H1 (cell line): ENCODE measurements at regions not wholly inside any gene's neighbourhood (a gene's known extent, or its start where the extent isn't known, plus 50 kb on each side); places are given as distances from the start of the nearest gene placed in this dataset.

Experiments
- CTCF ChIA-PET: fragments of 300-600 bp; sonication (Branson Sonifier 250); formaldehyde crosslinking; loops from one replicate; lab custom pipeline; 2021; ENCODE audit not compliant: partially characterized antibody; lab: Charles Lee
- POLR2A ChIA-PET: fragments of 300-600 bp; sonication (Branson Sonifier 250); formaldehyde crosslinking; loops from one replicate; lab custom pipeline; 2021; ENCODE audit warnings: inconsistent platforms; ENCODE audit not compliant: partially characterized antibody; lab: Charles Lee
- DNase-seq, 2 experiments: peaks; one replicate each; pipeline versions ENCODE4 v3.0.0 to v3.0.0-alpha.2; 2010 to 2022; ENCODE audit warnings: low spot score in 2 of 2, low read depth in 1 of 2, mixed read lengths in 1 of 2
- FAIRE-seq: peaks from 2 replicates; lab custom pipeline; 2011; peaks lifted over from hg19 to GRCh38; lab: Jason Lieb, UNC
- H2AFZ ChIP-seq: 2 replicates; pipeline ENCODE4 v1.8.1; 2012; ENCODE audit warnings: low read length, inconsistent platforms
- H2AK5ac ChIP-seq: 2 replicates; pipeline ENCODE4 v1.6.1; 2013; ENCODE audit warnings: low read depth, low read length
- H2BK120ac ChIP-seq: replicated peaks from 2 replicates; pipeline ENCODE3; 2013; ENCODE audit warnings: low read depth, low read length, inconsistent platforms
- H2BK12ac ChIP-seq: 2 replicates; pipeline ENCODE4 v1.6.1; 2013; ENCODE audit warnings: low read depth, low read length
- H2BK15ac ChIP-seq: 2 replicates; pipeline ENCODE4 v1.6.1; 2013; ENCODE audit warnings: low read length
- H2BK20ac ChIP-seq: 2 replicates; pipeline ENCODE4 v1.6.1; 2013; ENCODE audit warnings: low read length
- H2BK5ac ChIP-seq: 2 replicates; pipeline ENCODE4 v1.6.1; 2013; ENCODE audit warnings: low read depth, low read length
- H3K14ac ChIP-seq: 2 replicates; pipeline ENCODE4 v1.6.1; 2013; ENCODE audit warnings: inconsistent platforms; ENCODE audit not compliant: insufficient read length
- H3K18ac ChIP-seq: 2 replicates; pipeline ENCODE4 v1.6.1; 2013; ENCODE audit warnings: low read length; ENCODE audit errors: extremely low read depth
- H3K23ac ChIP-seq: 2 replicates; pipeline ENCODE4 v1.6.1; 2013; ENCODE audit warnings: inconsistent platforms; ENCODE audit not compliant: insufficient read length
- H3K23me2 ChIP-seq: 2 replicates; pipeline ENCODE4 v1.6.1; 2013; ENCODE audit warnings: low read depth, low read length
- H3K27ac ChIP-seq: 2 replicates; pipeline ENCODE4 v1.6.1; 2011; ENCODE audit warnings: low read depth, low read length, inconsistent platforms
- H3K27me3 ChIP-seq, 4 experiments: replicated peaks in 1 of 4; 1 replicate in 1 of 4; 2 replicates in 3 of 4; pipeline versions ENCODE4 v1.6.1 to v1.8.1; 2011 to 2013; ENCODE audit warnings: low read length in 3 of 4, mild to moderate bottlenecking in 3 of 4, inconsistent platforms in 2 of 4, mixed read lengths in 2 of 4, moderate library complexity in 1 of 4; ENCODE audit not compliant: control insufficient read depth in 3 of 4, insufficient read depth in 3 of 4; ENCODE audit errors: extremely low read depth in 1 of 4
- H3K36me3 ChIP-seq, 4 experiments: 2 replicates each; pipeline versions ENCODE4 v1.6.1 to v1.8.1; 2011 to 2013; ENCODE audit warnings: mild to moderate bottlenecking in 4 of 4, low read length in 3 of 4, moderate library complexity in 2 of 4, control low read depth in 1 of 4, inconsistent platforms in 1 of 4; ENCODE audit not compliant: insufficient read depth in 4 of 4, control insufficient read depth in 2 of 4
- H3K4ac ChIP-seq: replicated peaks from 2 replicates; pipeline ENCODE3; 2013; ENCODE audit warnings: low read length, low read depth, mixed read lengths, inconsistent platforms; ENCODE audit not compliant: insufficient read length
- H3K4me1 ChIP-seq, 4 experiments: replicated peaks in 1 of 4; 1 replicate in 1 of 4; 2 replicates in 3 of 4; pipeline versions ENCODE4 v1.6.1 to v1.8.1; 2011 to 2013; ENCODE audit warnings: low read length in 3 of 4, inconsistent platforms in 2 of 4, mixed read lengths in 1 of 4; ENCODE audit not compliant: insufficient read depth in 4 of 4, control insufficient read depth in 3 of 4
- H3K4me2 ChIP-seq, 2 experiments: 2 replicates each; pipeline versions ENCODE4 v1.6.1 to v1.8.1; 2011 to 2013; ENCODE audit warnings: low read depth in 2 of 2, low read length in 2 of 2, control low read depth in 1 of 2, inconsistent platforms in 1 of 2, mild to moderate bottlenecking in 1 of 2; ENCODE audit not compliant: insufficient read depth in 1 of 2
- H3K4me3 ChIP-seq, 4 experiments: fragments of 200-600, 300-600 bp in 1 of 4; sonication (generic), shearing (Covaris generic), sonication (Bioruptor Twin) in 1 of 4; 2 replicates each; pipeline versions ENCODE4 v1.5.1 to v1.8.1; 2011 to 2016; ENCODE audit warnings: low read length in 4 of 4, low read depth in 3 of 4, control low read depth in 2 of 4, inconsistent platforms in 2 of 4, mild to moderate bottlenecking in 2 of 4, mixed read lengths in 1 of 4, moderate library complexity in 1 of 4; ENCODE audit not compliant: insufficient read depth in 2 of 4; ENCODE audit errors: extremely low read depth in 1 of 4
- H3K56ac ChIP-seq: replicated peaks from 2 replicates; pipeline ENCODE3; 2013; ENCODE audit warnings: low read depth, mild to moderate bottlenecking, mixed read lengths, low read length, inconsistent platforms; ENCODE audit not compliant: insufficient read length
- H3K79me1 ChIP-seq: 2 replicates; pipeline ENCODE4 v1.6.1; 2013; ENCODE audit warnings: low read depth, low read length, control low read depth
- H3K79me2 ChIP-seq, 2 experiments: 2 replicates each; pipeline versions ENCODE4 v1.6.1 to v1.8.1; 2012 to 2013; ENCODE audit warnings: low read length in 2 of 2, mild to moderate bottlenecking in 2 of 2, inconsistent platforms in 1 of 2; ENCODE audit not compliant: insufficient read depth in 2 of 2, control insufficient read depth in 1 of 2
- H3K9ac ChIP-seq, 4 experiments: replicated peaks in 1 of 4; 1 replicate in 1 of 4; 2 replicates in 3 of 4; pipeline versions ENCODE4 v1.6.1 to v1.8.1; 2011 to 2013; ENCODE audit warnings: low read depth in 3 of 4, low read length in 3 of 4, control low read depth in 2 of 4, mild to moderate bottlenecking in 2 of 4, moderate library complexity in 2 of 4, inconsistent platforms in 1 of 4; ENCODE audit errors: extremely low read depth in 1 of 4
- H3K9me3 ChIP-seq, 2 experiments: 2 replicates each; pipeline versions ENCODE4 v1.6.1 to v1.8.1; 2012 to 2013; ENCODE audit warnings: mild to moderate bottlenecking in 2 of 2, moderate library complexity in 2 of 2, control low read depth in 1 of 2, inconsistent platforms in 1 of 2, low read depth in 1 of 2, low read length in 1 of 2, mixed read lengths in 1 of 2; ENCODE audit not compliant: insufficient read depth in 2 of 2
- H4K20me1 ChIP-seq, 2 experiments: replicated peaks in 1 of 2; 2 replicates each; pipeline versions ENCODE3 to v1.8.1; 2011 to 2013; ENCODE audit warnings: inconsistent platforms in 2 of 2, low read length in 2 of 2, mild to moderate bottlenecking in 1 of 2; ENCODE audit not compliant: insufficient read depth in 2 of 2, control insufficient read depth in 1 of 2
- H4K5ac ChIP-seq: 2 replicates; pipeline ENCODE4 v1.6.1; 2013; ENCODE audit warnings: low read length, low read depth, mixed read lengths, inconsistent platforms; ENCODE audit not compliant: insufficient read length
- H4K8ac ChIP-seq: 2 replicates; pipeline ENCODE4 v1.8.0; 2013; ENCODE audit warnings: mild to moderate bottlenecking, moderate library complexity, low read length, inconsistent platforms; ENCODE audit not compliant: insufficient read depth; ENCODE audit errors: extremely low read depth
- H4K91ac ChIP-seq: replicated peaks from 2 replicates; pipeline ENCODE3; 2013; ENCODE audit warnings: low read length, mixed read lengths, inconsistent platforms; ENCODE audit not compliant: insufficient read length
- BRCA1 ChIP-seq: IDR thresholded peaks from 2 replicates; pipeline ENCODE4 v1.6.1; 2012; ENCODE audit warnings: low read depth, low read length, improper control_type of control experiment
- CBX5 ChIP-seq: fragments of 300-800, 300-1000 bp; sonication (generic); IDR thresholded peaks from 2 replicates; pipeline ENCODE4 v1.7.1; 2016; ENCODE audit warnings: antibody characterized with exemption, low read length, low read depth
- CBX8 ChIP-seq: fragments of 300-800, 300-1000 bp; sonication (generic); IDR thresholded peaks from 2 replicates; pipeline ENCODE4 v1.7.1; 2016; ENCODE audit warnings: low read depth, low read length, borderline replicate concordance
- HDAC6 ChIP-seq: IDR thresholded peaks from one replicate; pipeline ENCODE4 v1.7.1; 2012; ENCODE audit warnings: low read depth, mild to moderate bottlenecking, inconsistent platforms, low read length, moderate library complexity
- KDM4A ChIP-seq: IDR thresholded peaks from one replicate; pipeline ENCODE4 v1.7.1; 2012; ENCODE audit warnings: low read depth, mild to moderate bottlenecking, moderate library complexity, low read length, inconsistent platforms; ENCODE audit not compliant: severe bottlenecking
- POLR2A ChIP-seq, 2 experiments: IDR thresholded peaks; 1 replicate in 1 of 2; 2 replicates in 1 of 2; pipeline ENCODE4 v1.6.1; 2011; ENCODE audit warnings: low read depth in 2 of 2, low read length in 2 of 2, mild to moderate bottlenecking in 2 of 2; ENCODE audit errors: control extremely low read depth in 1 of 2
- SIX5 ChIP-seq: IDR thresholded peaks from 2 replicates; pipeline ENCODE4 v1.6.1; 2011; ENCODE audit warnings: mild to moderate bottlenecking, low read depth, low read length
- TBP ChIP-seq: IDR thresholded peaks from 2 replicates; pipeline ENCODE4 v1.6.1; 2011; ENCODE audit warnings: low read depth, low read length, improper control_type of control experiment
- TCF12 ChIP-seq: IDR thresholded peaks from 2 replicates; pipeline ENCODE4 v1.6.1; 2011; ENCODE audit warnings: low read depth, mild to moderate bottlenecking, low read length
- TEAD4 ChIP-seq: IDR thresholded peaks from 2 replicates; pipeline ENCODE4 v1.6.1; 2012; ENCODE audit warnings: low read depth, low read length, inconsistent platforms, mixed read lengths
- WGBS, 2 experiments: shearing (Covaris generic) in 1 of 2; methylation state at CpG; one replicate each; pipeline versions ENCODE4 v1.1.6 to v1.1.7; 2013 to 2015; ENCODE audit warnings: low lambda C conversion rate in 2 of 2, mixed read lengths in 2 of 2, inconsistent platforms in 1 of 2, low coverage in 1 of 2, missing lambda C conversion rate in 1 of 2; ENCODE audit not compliant: insufficient replicate concordance in 2 of 2, insufficient coverage in 1 of 2, insufficient read length in 1 of 2; ENCODE audit errors: extremely low coverage in 1 of 2, missing lambda C conversion rate in 1 of 2; 5-methylcytosine and 5-hydroxymethylcytosine counted together
- TF ChIP-seq, protein P1 (sequence below), 3 experiments: IDR thresholded peaks; 1 replicate in 2 of 3; 2 replicates in 1 of 3; pipeline versions ENCODE4 v1.5.1 to v1.6.1; 2011; ENCODE audit warnings: low read length in 3 of 3, mild to moderate bottlenecking in 3 of 3, inconsistent platforms in 2 of 3, low read depth in 1 of 3, moderate library complexity in 1 of 3; ENCODE audit not compliant: insufficient read depth in 1 of 3; ENCODE audit errors: control extremely low read depth in 1 of 3
- TF ChIP-seq, protein P2 (sequence below): IDR thresholded peaks from 2 replicates; pipeline ENCODE4 v1.6.1; 2011; ENCODE audit warnings: low read depth, mild to moderate bottlenecking, low read length; ENCODE audit not compliant: insufficient read depth

- Histone ChIP-seq H3K27me3 (no peaks in the 10 kb centered on the region), H3K4ac (no peak overlapping the region), H3K9ac (no peak overlapping the region), H4K20me1 (no peaks in the 10 kb centered on the region), H2BK20ac (no peak overlapping the region), H2BK120ac (no peak overlapping the region), H3K4me3 (no peak overlapping the region), H2BK5ac (no peak overlapping the region), H4K91ac (no peak overlapping the region), H3K79me1 (no peaks in the 10 kb centered on the region), H2BK15ac (no peak overlapping the region), H3K18ac (no peak overlapping the region), H3K23me2 (no peaks in the 10 kb centered on the region), H2AK5ac (no peak overlapping the region), H3K4me1 (no peaks in the 10 kb centered on the region; a peak in 1 of 7 replicates), H2AFZ (no peak overlapping the region), H3K23ac (no peak overlapping the region), H4K8ac (no peak overlapping the region), H3K79me2 (no peaks in the 10 kb centered on the region), H3K36me3 (no peaks in the 10 kb centered on the region), H3K27ac (no peak overlapping the region), H3K56ac (no peak overlapping the region), H3K9me3 (peaks cover 0 to 19% of the 10 kb centered on the region in 2 experiments; a peak in 2 of 4 replicates), H3K14ac (no peak overlapping the region), H4K5ac (no peak overlapping the region), H3K4me2 (no peak overlapping the region), H2BK12ac (no peak overlapping the region)
- 87% methylated on average over 5 of the region's 5 CpGs; no CpG with 5 or more reads in 1 of the 2 experiments for WGBS, 2 experiments
- no peak for DNase-seq
- ChIA-PET CTCF (interaction anchor here (1.3 to 2.2 kb wide), 4 partner anchors 10 to 36 kb away, joined by 4 to 12 read pairs (median 4); no protein-coding TSS in a partner anchor), POLR2A (no interaction called here)
- no peak for FAIRE-seq
- TF ChIP-seq TEAD4 (no peak), HDAC6 (no peak), TCF12 (no peak), CBX8 (no peak), BRCA1 (no peak), KDM4A (no peak), POLR2A (IDR thresholded peaks at IDR 0.05; ENCODE audit: control extremely low read depth in 1 of 2, low read depth in 2 of 2, low read length in 2 of 2) (no peak), SIX5 (no peak), TBP (no peak), CBX5 (no peak)
- TF ChIP-seq, protein P1, sequence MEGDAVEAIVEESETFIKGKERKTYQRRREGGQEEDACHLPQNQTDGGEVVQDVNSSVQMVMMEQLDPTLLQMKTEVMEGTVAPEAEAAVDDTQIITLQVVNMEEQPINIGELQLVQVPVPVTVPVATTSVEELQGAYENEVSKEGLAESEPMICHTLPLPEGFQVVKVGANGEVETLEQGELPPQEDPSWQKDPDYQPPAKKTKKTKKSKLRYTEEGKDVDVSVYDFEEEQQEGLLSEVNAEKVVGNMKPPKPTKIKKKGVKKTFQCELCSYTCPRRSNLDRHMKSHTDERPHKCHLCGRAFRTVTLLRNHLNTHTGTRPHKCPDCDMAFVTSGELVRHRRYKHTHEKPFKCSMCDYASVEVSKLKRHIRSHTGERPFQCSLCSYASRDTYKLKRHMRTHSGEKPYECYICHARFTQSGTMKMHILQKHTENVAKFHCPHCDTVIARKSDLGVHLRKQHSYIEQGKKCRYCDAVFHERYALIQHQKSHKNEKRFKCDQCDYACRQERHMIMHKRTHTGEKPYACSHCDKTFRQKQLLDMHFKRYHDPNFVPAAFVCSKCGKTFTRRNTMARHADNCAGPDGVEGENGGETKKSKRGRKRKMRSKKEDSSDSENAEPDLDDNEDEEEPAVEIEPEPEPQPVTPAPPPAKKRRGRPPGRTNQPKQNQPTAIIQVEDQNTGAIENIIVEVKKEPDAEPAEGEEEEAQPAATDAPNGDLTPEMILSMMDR (IDR thresholded peaks at IDR 0.05; ENCODE audit: control extremely low read depth in 1 of 3, insufficient read depth in 1 of 3, low read depth in 1 of 3, low read length in 3 of 3) = no peak
- TF ChIP-seq, protein P2, sequence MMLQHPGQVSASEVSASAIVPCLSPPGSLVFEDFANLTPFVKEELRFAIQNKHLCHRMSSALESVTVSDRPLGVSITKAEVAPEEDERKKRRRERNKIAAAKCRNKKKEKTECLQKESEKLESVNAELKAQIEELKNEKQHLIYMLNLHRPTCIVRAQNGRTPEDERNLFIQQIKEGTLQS = no peak
Measured at GRCh38 chr6:181049-181654, 111.1 kb upstream of the DUSP22 start.
